DOHH2 (cell line): ENCODE measurements at regions not wholly inside any gene's neighbourhood (a gene's known extent, or its start where the extent isn't known, plus 50 kb on each side); places are given as distances from the start of the nearest gene placed in this dataset.

Experiments
- EZH2phosphoT487 ChIP-seq: fragments of 200-600 bp; sonication (generic); IDR thresholded peaks from 2 replicates; pipeline ENCODE4 v1.6.1; 2017; ENCODE audit warnings: borderline replicate concordance, mild to moderate bottlenecking, antibody characterized with exemption, low read length, moderate library complexity, mixed read lengths
- TF ChIP-seq, protein P1 (sequence below): fragments of 200-600 bp; sonication (generic); IDR thresholded peaks from one replicate; pipeline ENCODE4 v1.5.1; 2014; ENCODE audit warnings: antibody characterized with exemption, mild to moderate bottlenecking, low read depth, low read length; ENCODE audit not compliant: poor library complexity, severe bottlenecking

DNA sequence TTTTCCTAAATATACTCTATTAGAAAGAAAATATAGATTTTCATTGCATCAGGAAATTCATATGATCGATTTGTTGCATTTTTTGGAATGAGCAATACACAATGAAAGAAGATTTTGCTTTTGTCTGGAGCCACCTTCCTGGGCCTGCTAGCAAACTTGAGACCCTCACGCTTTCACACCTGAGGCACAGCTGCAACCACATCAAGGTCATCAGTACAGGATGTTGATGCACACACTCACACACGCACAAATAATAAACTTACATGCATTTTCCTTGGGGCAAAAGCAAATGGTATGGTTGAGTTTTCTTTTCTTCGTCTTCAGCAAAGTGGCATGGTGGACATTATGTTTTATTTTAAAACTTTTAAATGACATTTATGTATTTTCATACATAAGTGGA, 64.8 kb upstream of the SATB1 start:
- TF ChIP-seq, protein P1, sequence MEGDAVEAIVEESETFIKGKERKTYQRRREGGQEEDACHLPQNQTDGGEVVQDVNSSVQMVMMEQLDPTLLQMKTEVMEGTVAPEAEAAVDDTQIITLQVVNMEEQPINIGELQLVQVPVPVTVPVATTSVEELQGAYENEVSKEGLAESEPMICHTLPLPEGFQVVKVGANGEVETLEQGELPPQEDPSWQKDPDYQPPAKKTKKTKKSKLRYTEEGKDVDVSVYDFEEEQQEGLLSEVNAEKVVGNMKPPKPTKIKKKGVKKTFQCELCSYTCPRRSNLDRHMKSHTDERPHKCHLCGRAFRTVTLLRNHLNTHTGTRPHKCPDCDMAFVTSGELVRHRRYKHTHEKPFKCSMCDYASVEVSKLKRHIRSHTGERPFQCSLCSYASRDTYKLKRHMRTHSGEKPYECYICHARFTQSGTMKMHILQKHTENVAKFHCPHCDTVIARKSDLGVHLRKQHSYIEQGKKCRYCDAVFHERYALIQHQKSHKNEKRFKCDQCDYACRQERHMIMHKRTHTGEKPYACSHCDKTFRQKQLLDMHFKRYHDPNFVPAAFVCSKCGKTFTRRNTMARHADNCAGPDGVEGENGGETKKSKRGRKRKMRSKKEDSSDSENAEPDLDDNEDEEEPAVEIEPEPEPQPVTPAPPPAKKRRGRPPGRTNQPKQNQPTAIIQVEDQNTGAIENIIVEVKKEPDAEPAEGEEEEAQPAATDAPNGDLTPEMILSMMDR: no peak
- no peak for TF ChIP-seq EZH2phosphoT487
